ENCODE measurements at regions not wholly inside any gene's neighbourhood (a gene's known extent, or its start where the extent isn't known, plus 50 kb on each side); places are given as distances from the start of the nearest gene placed in this dataset.

GRCh38 chr11:37394236-37394870, 796.3 kb upstream of the RAG2 start:
- TF ChIP-seq POLR2AphosphoS5 (IDR thresholded peaks at IDR 0.05; ENCODE audit: low read depth, low read length): no peak
- no peak for TF ChIP-seq TAF1 (IDR thresholded peaks at IDR 0.05; ENCODE audit: borderline replicate concordance, low read depth, low read length)
